GM21367 (cell line): ENCODE measurements at regions not wholly inside any gene's neighbourhood (a gene's known extent, or its start where the extent isn't known, plus 50 kb on each side); places are given as distances from the start of the nearest gene placed in this dataset.
"Not testable (repeated sequence)": the region's sequence is repeated elsewhere in the genome, so short reads cannot be mapped to it uniquely, and the experiment has no call there.

Source experiments
- ATAC-seq: cut with Tn5 transposase; IDR thresholded peaks from one replicate; pipeline ENCODE4 v1.9.1; 2021; ENCODE audit not compliant: unreplicated experiment

- ATAC-seq = no peak
Observed at GRCh38 chr5:171541341-171541776, 121.9 kb downstream of the FGF18 start.

- ATAC-seq = no peak
Observed at GRCh38 chr5:171542525-171543140, 123.2 kb downstream of the FGF18 start.

- ATAC-seq = no peak
Observed at GRCh38 chr5:171543148-171543815, 123.8 kb downstream of the FGF18 start.

GRCh38 chr5:171544913-171545765, 125.7 kb downstream of the FGF18 start:
- no peak for ATAC-seq

GRCh38 chr5:171549274-171549673, 129.8 kb downstream of the FGF18 start:
- no peak for ATAC-seq

- not testable (repeated sequence) for ATAC-seq
Observed at GRCh38 chr5:171553817-171554216, 134.4 kb downstream of the FGF18 start.

GRCh38 chr5:171555160-171555559, 135.7 kb downstream of the FGF18 start:
- no peak for ATAC-seq

GRCh38 chr5:171562822-171563221, 143.4 kb downstream of the FGF18 start:
- no peak for ATAC-seq

- no peak for ATAC-seq
Observed at GRCh38 chr5:171568389-171568788, 148.9 kb downstream of the FGF18 start.

- no peak for ATAC-seq
Observed at GRCh38 chr5:171569065-171569712, 149.7 kb downstream of the FGF18 start.

GRCh38 chr5:171570244-171570825, 150.9 kb downstream of the FGF18 start:
- no peak for ATAC-seq

GRCh38 chr5:171571663-171572062, 152.2 kb downstream of the FGF18 start:
- no peak for ATAC-seq

GRCh38 chr5:171573021-171573420, 153.6 kb downstream of the FGF18 start:
- no peak for ATAC-seq

GRCh38 chr5:171573451-171574225, 154.2 kb downstream of the FGF18 start:
- no peak for ATAC-seq

GRCh38 chr5:171574376-171574775, 154.9 kb downstream of the FGF18 start:
- no peak for ATAC-seq

GRCh38 chr5:171575386-171575785, 155.9 kb downstream of the FGF18 start:
- no peak for ATAC-seq

GRCh38 chr5:171575808-171576207, 156.4 kb downstream of the FGF18 start:
- no peak for ATAC-seq

GRCh38 chr5:171577042-171577758, 157.8 kb downstream of the FGF18 start:
- no peak for ATAC-seq

- no peak for ATAC-seq
Observed at GRCh38 chr5:171578049-171578828, 158.8 kb downstream of the FGF18 start.
